ENCODE measurements at regions not wholly inside any gene's neighbourhood (a gene's known extent, or its start where the extent isn't known, plus 50 kb on each side); places are given as distances from the start of the nearest gene placed in this dataset.

- TF ChIP-seq CTCF (IDR thresholded peaks at IDR 0.05; ENCODE audit: insufficient read depth, low read depth, low read length) (no peak), EZH2 (IDR thresholded peaks at IDR 0.05; ENCODE audit: insufficient read depth, low read length) (no peak)
These were observed 82.3 kb upstream of the CDC42EP3 start for GRCh38 chr2:37753758-37754157.
